UCSD-AML1 (cell line): ENCODE measurements at regions not wholly inside any gene's neighbourhood (a gene's known extent, or its start where the extent isn't known, plus 50 kb on each side); places are given as distances from the start of the nearest gene placed in this dataset.

Experiments used
- DNase-seq: peaks from one replicate; lab custom pipeline; 2025; ENCODE audit not compliant: unreplicated experiment; lab: John Stamatoyannopoulos, UW

GRCh38 chr2:235300368-235301201, 193.3 kb upstream of the AGAP1 start:
- DNase-seq = no peak

- no peak for DNase-seq
Observed at GRCh38 chr2:235301202-235302076, 192.4 kb upstream of the AGAP1 start.

- no peak for DNase-seq
Observed at GRCh38 chr2:235302263-235302662, 191.6 kb upstream of the AGAP1 start.

- DNase-seq = no peak
Observed at GRCh38 chr2:235303499-235304291, 190.1 kb upstream of the AGAP1 start.

- no peak for DNase-seq
Observed at GRCh38 chr2:235305678-235306077, 188.2 kb upstream of the AGAP1 start.

GRCh38 chr2:235311044-235311443, 182.8 kb upstream of the AGAP1 start:
- DNase-seq = no peak

- DNase-seq = no peak
Observed at GRCh38 chr2:235312571-235312970, 181.3 kb upstream of the AGAP1 start.

- DNase-seq = no peak
Observed at GRCh38 chr2:235314371-235314930, 179.4 kb upstream of the AGAP1 start.

GRCh38 chr2:235319095-235319494, 174.7 kb upstream of the AGAP1 start:
- no peak for DNase-seq

- no peak for DNase-seq
Observed at GRCh38 chr2:235320326-235320725, 173.5 kb upstream of the AGAP1 start.

GRCh38 chr2:235324324-235324723, 169.5 kb upstream of the AGAP1 start:
- DNase-seq = no peak

GRCh38 chr2:235325151-235325550, 168.7 kb upstream of the AGAP1 start:
- DNase-seq = no peak

GRCh38 chr2:235328991-235329390, 164.9 kb upstream of the AGAP1 start:
- no peak for DNase-seq

- no peak for DNase-seq
Observed at GRCh38 chr2:235330775-235331451, 162.9 kb upstream of the AGAP1 start.

GRCh38 chr2:235332240-235332890, 161.5 kb upstream of the AGAP1 start:
- no peak for DNase-seq

GRCh38 chr2:235333076-235333475, 160.8 kb upstream of the AGAP1 start:
- DNase-seq = no peak

GRCh38 chr2:235334179-235334578, 159.7 kb upstream of the AGAP1 start:
- DNase-seq = no peak

GRCh38 chr2:235343156-235343774, 150.6 kb upstream of the AGAP1 start:
- no peak for DNase-seq

GRCh38 chr2:235343869-235344268, 150.0 kb upstream of the AGAP1 start:
- DNase-seq = no peak
